ENCODE measurements at regions not wholly inside any gene's neighbourhood (a gene's known extent, or its start where the extent isn't known, plus 50 kb on each side); places are given as distances from the start of the nearest gene placed in this dataset.
A peak's percentile ranks its signal among the peaks of the same experiment; 100 is the strongest.
"Not testable (repeated sequence)": the region's sequence is repeated elsewhere in the genome, so short reads cannot be mapped to it uniquely, and the experiment has no call there.

- DNase-seq (ENCODE audit: low read depth), result no peak
Measured at GRCh38 chr9:89939181-89939580, 334.4 kb downstream of the GADD45G start.

GRCh38 chr9:89939626-89940292 is 334.9 kb downstream of the GADD45G start:
- no peak for DNase-seq (ENCODE audit: low read depth)

- DNase-seq (ENCODE audit: low read depth), result peak; percentile 21
Measured at GRCh38 chr9:89940625-89941024, 335.8 kb downstream of the GADD45G start.

GRCh38 chr9:89941875-89942274 is 337.1 kb downstream of the GADD45G start:
- DNase-seq (ENCODE audit: low read depth), result peak; percentile 76

- DNase-seq (ENCODE audit: low read depth), result no peak
Measured at GRCh38 chr9:89942643-89943042, 337.8 kb downstream of the GADD45G start.

GRCh38 chr9:89943309-89943708 is 338.5 kb downstream of the GADD45G start:
- DNase-seq (ENCODE audit: low read depth), result no peak

- DNase-seq (ENCODE audit: low read depth), result no peak
Measured at GRCh38 chr9:89943728-89944127, 338.9 kb downstream of the GADD45G start.

GRCh38 chr9:89945133-89945532 is 340.3 kb downstream of the GADD45G start:
- no peak for DNase-seq (ENCODE audit: low read depth)

- DNase-seq (ENCODE audit: low read depth), result no peak
Measured at GRCh38 chr9:89946741-89947140, 341.9 kb downstream of the GADD45G start.

GRCh38 chr9:89949111-89949510 is 344.3 kb downstream of the GADD45G start:
- DNase-seq (ENCODE audit: low read depth), result no peak

- no peak for DNase-seq (ENCODE audit: low read depth)
Measured at GRCh38 chr9:89951675-89952074, 346.9 kb downstream of the GADD45G start.

GRCh38 chr9:89952401-89952800 is 347.6 kb downstream of the GADD45G start:
- peak; percentile 51 for DNase-seq (ENCODE audit: low read depth)

GRCh38 chr9:89953263-89953662 is 348.5 kb downstream of the GADD45G start:
- not testable (repeated sequence) for DNase-seq (ENCODE audit: low read depth)

- no peak for DNase-seq (ENCODE audit: low read depth)
Measured at GRCh38 chr9:89953824-89954615, 349.2 kb downstream of the GADD45G start.

- no peak for DNase-seq (ENCODE audit: low read depth)
Measured at GRCh38 chr9:89955144-89955543, 350.3 kb downstream of the GADD45G start.

GRCh38 chr9:89955626-89956025 is 350.8 kb downstream of the GADD45G start:
- DNase-seq (ENCODE audit: low read depth), result no peak

- no peak for DNase-seq (ENCODE audit: low read depth)
Measured at GRCh38 chr9:89956331-89956730, 351.5 kb downstream of the GADD45G start.

GRCh38 chr9:89956907-89957306 is 352.1 kb downstream of the GADD45G start:
- DNase-seq (ENCODE audit: low read depth), result no peak

- no peak for DNase-seq (ENCODE audit: low read depth)
Measured at GRCh38 chr9:89958086-89958485, 353.3 kb downstream of the GADD45G start.

GRCh38 chr9:89961616-89962341 is 357.0 kb downstream of the GADD45G start:
- DNase-seq (ENCODE audit: low read depth), result no peak

- DNase-seq (ENCODE audit: low read depth), result no peak
Measured at GRCh38 chr9:89963280-89963679, 358.5 kb downstream of the GADD45G start.

GRCh38 chr9:89967527-89967926 is 362.7 kb downstream of the GADD45G start:
- no peak for DNase-seq (ENCODE audit: low read depth)

GRCh38 chr9:89969156-89969675 is 364.4 kb downstream of the GADD45G start:
- DNase-seq (ENCODE audit: low read depth), result peak; percentile 30

Data from EH (cell line).